Smooth muscle cell (in vitro differentiated cells): ENCODE measurements at regions not wholly inside any gene's neighbourhood (a gene's known extent, or its start where the extent isn't known, plus 50 kb on each side); places are given as distances from the start of the nearest gene placed in this dataset.
A peak's percentile ranks its signal among the peaks of the same experiment; 100 is the strongest.

Experiments used
- DNase-seq: peaks from one replicate; lab custom pipeline; 2025; ENCODE audit not compliant: unreplicated experiment; lab: John Stamatoyannopoulos, UW
- H2AFZ ChIP-seq: fragments of 200-600 bp; sonication (generic); 2 replicates; pipeline ENCODE4 v1.6.0; 2016; ENCODE audit warnings: antibody characterized with exemption, low read depth, mild to moderate bottlenecking
- H3F3A ChIP-seq: fragments of 200-600 bp; sonication (generic); 2 replicates; pipeline ENCODE4 v1.6.0; 2017; ENCODE audit warnings: antibody characterized with exemption, low read depth
- H3K27ac ChIP-seq: fragments of 200-600 bp; sonication (generic); 2 replicates; pipeline ENCODE4 v1.5.1; 2016; ENCODE audit warnings: low read depth, mild to moderate bottlenecking
- H3K27me3 ChIP-seq: fragments of 200-600 bp; sonication (generic); 2 replicates; pipeline ENCODE4 v1.6.1; 2016; ENCODE audit warnings: low read depth, mild to moderate bottlenecking
- H3K36me3 ChIP-seq: fragments of 200-600 bp; sonication (generic); 2 replicates; pipeline ENCODE4 v1.5.1; 2016; ENCODE audit warnings: low read depth
- H3K4me1 ChIP-seq: fragments of 200-600 bp; sonication (generic); 2 replicates; pipeline ENCODE4 v1.5.1; 2016; ENCODE audit warnings: low read depth
- H3K4me2 ChIP-seq: fragments of 200-600 bp; sonication (generic); 2 replicates; pipeline ENCODE4 v1.6.0; 2016; ENCODE audit warnings: mild to moderate bottlenecking
- H3K4me3 ChIP-seq: fragments of 200-600 bp; sonication (generic); 2 replicates; pipeline ENCODE4 v1.5.1; 2016; ENCODE audit warnings: mild to moderate bottlenecking
- H3K79me2 ChIP-seq: fragments of 200-600 bp; sonication (generic); 2 replicates; pipeline ENCODE4 v1.6.0; 2016; ENCODE audit warnings: low read depth, mild to moderate bottlenecking
- H3K9ac ChIP-seq: fragments of 200-600 bp; sonication (generic); 2 replicates; pipeline ENCODE4 v1.6.0; 2016; ENCODE audit warnings: low read depth
- H3K9me3 ChIP-seq: fragments of 200-600 bp; sonication (generic); replicated peaks from 2 replicates; pipeline ENCODE4 v1.5.1; 2016; ENCODE audit warnings: low read depth
- H4K20me1 ChIP-seq: fragments of 200-600 bp; sonication (generic); 2 replicates; pipeline ENCODE4 v1.6.0; 2016; ENCODE audit warnings: low read depth
- CTCF ChIP-seq: fragments of 200-600 bp; sonication (generic); IDR thresholded peaks from 2 replicates; pipeline ENCODE4 v1.5.1; 2017; ENCODE audit warnings: borderline replicate concordance, mild to moderate bottlenecking, antibody characterized with exemption; ENCODE audit not compliant: insufficient read depth, poor library complexity, severe bottlenecking
- WGBS: methylation state at CpG from one replicate; pipeline ENCODE4 v1.1.7; 2016; ENCODE audit warnings: low lambda C conversion rate; 5-methylcytosine and 5-hydroxymethylcytosine counted together

- Histone ChIP-seq H3K4me1 (no peaks in the 10 kb centered on the region), H2AFZ (no peak overlapping the region), H3K4me2 (no peak overlapping the region), H3K27me3 (no peaks in the 10 kb centered on the region), H3K9ac (no peak overlapping the region), H3F3A (no peaks in the 10 kb centered on the region), H4K20me1 (no peaks in the 10 kb centered on the region), H3K36me3 (no peaks in the 10 kb centered on the region), H3K9me3 (no peaks in the 10 kb centered on the region), H3K79me2 (no peaks in the 10 kb centered on the region), H3K4me3 (no peak overlapping the region), H3K27ac (no peak overlapping the region)
- no peak for TF ChIP-seq CTCF
- 89% methylated on average over 1 of the region's 1 CpG for WGBS
- DNase-seq = no peak
Measured at GRCh38 chr2:155020246-155020645, 321.8 kb downstream of the KCNJ3 start.

DNA sequence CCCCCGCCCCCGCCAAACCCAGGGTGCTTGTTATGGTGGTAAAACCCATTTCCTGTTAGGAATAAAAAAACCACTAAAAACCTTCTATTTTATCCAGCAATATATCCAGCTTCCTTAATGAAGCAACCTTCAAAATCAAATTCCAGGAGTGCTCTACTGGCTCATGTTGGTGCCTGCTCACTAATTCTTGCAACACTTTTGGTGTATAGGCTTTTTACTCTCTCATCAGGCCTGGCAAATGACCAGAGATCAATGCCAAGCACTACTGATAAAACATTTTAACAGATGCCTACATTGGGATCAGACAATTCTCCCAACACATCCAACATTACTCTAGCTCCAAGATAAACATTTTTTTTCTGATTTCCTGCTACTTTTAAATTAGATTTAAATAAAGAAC, 312.4 kb downstream of the KCNJ3 start:
- Histone ChIP-seq H3K79me2 (no peaks in the 10 kb centered on the region), H2AFZ (no peak overlapping the region), H3K4me1 (no peaks in the 10 kb centered on the region), H3K4me2 (no peak overlapping the region), H3F3A (no peaks in the 10 kb centered on the region), H3K27ac (no peak overlapping the region), H4K20me1 (no peaks in the 10 kb centered on the region), H3K36me3 (no peaks in the 10 kb centered on the region), H3K9ac (no peak overlapping the region), H3K4me3 (no peak overlapping the region), H3K27me3 (no peaks in the 10 kb centered on the region), H3K9me3 (no peaks in the 10 kb centered on the region)
- 80% methylated on average over 2 of the region's 2 CpGs for WGBS
- TF ChIP-seq CTCF = no peak
- no peak for DNase-seq

DNA sequence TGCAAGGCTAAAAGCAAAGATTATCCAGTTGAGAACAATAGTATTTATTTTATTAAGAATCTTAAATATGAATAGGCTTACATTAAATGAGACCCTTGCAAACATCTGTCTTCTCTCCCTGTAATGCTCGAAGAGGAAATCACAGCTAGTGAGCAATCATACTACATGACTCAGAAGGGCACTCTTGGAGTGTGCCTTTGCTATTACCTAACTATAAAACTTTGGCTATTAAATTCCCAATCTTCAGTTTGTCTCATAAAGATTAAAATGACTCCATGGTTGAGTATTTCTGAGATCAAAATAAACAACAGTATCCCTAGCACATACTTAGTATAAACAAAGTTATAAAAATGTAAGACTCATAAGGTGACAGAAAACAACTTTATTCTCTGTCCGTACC, 296.9 kb downstream of the KCNJ3 start:
- Histone ChIP-seq H3K4me1 (peaks cover 9% of the 10 kb centered on the region), H3K4me3 (no peak overlapping the region), H3F3A (no peaks in the 10 kb centered on the region), H2AFZ (no peak overlapping the region), H3K79me2 (no peaks in the 10 kb centered on the region), H3K27me3 (no peaks in the 10 kb centered on the region), H3K27ac (no peak overlapping the region), H3K4me2 (no peak overlapping the region), H4K20me1 (no peaks in the 10 kb centered on the region), H3K9ac (no peak overlapping the region), H3K36me3 (no peaks in the 10 kb centered on the region), H3K9me3 (no peaks in the 10 kb centered on the region)
- WGBS = 43% methylated on average over 2 of the region's 2 CpGs
- DNase-seq = no peak
- TF ChIP-seq CTCF = no peak

GRCh38 chr2:154992826-154993225, 294.3 kb downstream of the KCNJ3 start:
- no peak for DNase-seq
- no peak overlapping the region for H3K27ac ChIP-seq
- peaks cover 9% of the 10 kb centered on the region for H3K4me1 ChIP-seq
- no peaks in the 10 kb centered on the region for H3F3A ChIP-seq
- H3K27me3 ChIP-seq = no peaks in the 10 kb centered on the region
- no peak overlapping the region for H3K9ac ChIP-seq
- H2AFZ ChIP-seq = peak overlapping the region; percentile 66
- 42% methylated on average over 2 of the region's 2 CpGs for WGBS
- H3K4me3 ChIP-seq = no peak overlapping the region
- no peak for TF ChIP-seq CTCF
- no peaks in the 10 kb centered on the region for H3K36me3 ChIP-seq
- no peaks in the 10 kb centered on the region for H3K79me2 ChIP-seq
- no peaks in the 10 kb centered on the region for H3K9me3 ChIP-seq
- H3K4me2 ChIP-seq = no peak overlapping the region
- H4K20me1 ChIP-seq = no peaks in the 10 kb centered on the region
